ENCODE measurements at regions not wholly inside any gene's neighbourhood (a gene's known extent, or its start where the extent isn't known, plus 50 kb on each side); places are given as distances from the start of the nearest gene placed in this dataset.

GRCh38 chr21:18164933-18165332 is 79.7 kb upstream of the CHODL start:
- Histone ChIP-seq H3K9me3 (no peaks in the 10 kb centered on the region), H3K4me3 (no peak overlapping the region), H3K27me3 (ENCODE audit: low read depth) (no peaks in the 10 kb centered on the region), H3K36me3 (no peaks in the 10 kb centered on the region), H3K27ac (no peak overlapping the region), H3K4me1 (no peaks in the 10 kb centered on the region)
- DNase-seq (no peak), ATAC-seq (no peak)
- intact Hi-C loops (cut with DNase I), result no loop called here
- TF ChIP-seq CTCF (IDR thresholded peaks at IDR 0.05), result no peak

- no peak for ATAC-seq
These were observed 80.2 kb upstream of the CHODL start for GRCh38 chr21:18164483-18164882.

GRCh38 chr21:18163956-18164355 is 80.7 kb upstream of the CHODL start:
- TF ChIP-seq CTCF (IDR thresholded peaks at IDR 0.05), result no peak
- H3K27me3 ChIP-seq (ENCODE audit: low read depth), result no peaks in the 10 kb centered on the region
- no peak overlapping the region for H3K27ac ChIP-seq
- H3K4me3 ChIP-seq, result no peak overlapping the region
- DNase-seq (no peak), ATAC-seq (no peak)
- H3K36me3 ChIP-seq, result no peaks in the 10 kb centered on the region
- no peaks in the 10 kb centered on the region for H3K4me1 ChIP-seq
- intact Hi-C loops (cut with DNase I), result no loop called here
- no peaks in the 10 kb centered on the region for H3K9me3 ChIP-seq

More at GRCh38 chr21:18164483-18164882, 80.2 kb upstream of the CHODL start:
- H3K36me3 ChIP-seq, result no peaks in the 10 kb centered on the region
- H3K27me3 ChIP-seq (ENCODE audit: low read depth), result no peaks in the 10 kb centered on the region
- no peak overlapping the region for H3K4me3 ChIP-seq
- no peaks in the 10 kb centered on the region for H3K9me3 ChIP-seq
- no peaks in the 10 kb centered on the region for H3K4me1 ChIP-seq
- H3K27ac ChIP-seq, result no peak overlapping the region
- no peak for DNase-seq
- no peak for TF ChIP-seq CTCF (IDR thresholded peaks at IDR 0.05)
- intact Hi-C loops (cut with DNase I), result no loop called here

- no peak for TF ChIP-seq CTCF (IDR thresholded peaks at IDR 0.05)
- no peak for ATAC-seq
- Histone ChIP-seq H3K27me3 (ENCODE audit: low read depth) (no peaks in the 10 kb centered on the region), H3K4me3 (no peak overlapping the region), H3K36me3 (no peaks in the 10 kb centered on the region), H3K4me1 (no peaks in the 10 kb centered on the region), H3K9me3 (no peaks in the 10 kb centered on the region), H3K27ac (no peak overlapping the region)
- no peak for DNase-seq
- intact Hi-C loops (cut with DNase I), result no loop called here
These were observed 82.8 kb upstream of the CHODL start for GRCh38 chr21:18161841-18162240.

GRCh38 chr21:18157406-18157805 is 87.2 kb upstream of the CHODL start:
- Histone ChIP-seq H3K27ac (no peak overlapping the region), H3K4me1 (no peaks in the 10 kb centered on the region), H3K36me3 (no peaks in the 10 kb centered on the region), H3K9me3 (no peaks in the 10 kb centered on the region), H3K27me3 (ENCODE audit: low read depth) (no peaks in the 10 kb centered on the region), H3K4me3 (no peak overlapping the region)
- ATAC-seq (no peak), DNase-seq (no peak)
- intact Hi-C loops (cut with DNase I), result no loop called here
- no peak for TF ChIP-seq CTCF (IDR thresholded peaks at IDR 0.05)
